BLaER1 (cell line): ENCODE measurements at regions not wholly inside any gene's neighbourhood (a gene's known extent, or its start where the extent isn't known, plus 50 kb on each side); places are given as distances from the start of the nearest gene placed in this dataset.

ENCODE experiments used
- H3K27ac ChIP-seq: shearing (Covaris generic); formaldehyde crosslinking; 2 replicates; pipeline ENCODE4 v1.8.1; 2022
- H3K27me3 ChIP-seq: shearing (Covaris generic); formaldehyde crosslinking; 2 replicates; pipeline ENCODE4 v1.8.1; 2022
- H3K36me3 ChIP-seq: shearing (Covaris generic); formaldehyde crosslinking; 2 replicates; pipeline ENCODE4 v1.8.1; 2022
- H3K4me1 ChIP-seq: shearing (Covaris generic); formaldehyde crosslinking; 2 replicates; pipeline ENCODE4 v1.8.1; 2022
- H3K4me2 ChIP-seq: shearing (Covaris generic); formaldehyde crosslinking; 2 replicates; pipeline ENCODE4 v1.8.1; 2022
- H3K4me3 ChIP-seq: shearing (Covaris generic); formaldehyde crosslinking; 2 replicates; pipeline ENCODE4 v1.8.1; 2022
- H3K9ac ChIP-seq: shearing (Covaris generic); formaldehyde crosslinking; 2 replicates; pipeline ENCODE4 v1.8.1; 2022
- H3K9me3 ChIP-seq: shearing (Covaris generic); formaldehyde crosslinking; 2 replicates; pipeline ENCODE4 v1.8.1; 2022
- H4K20me1 ChIP-seq: shearing (Covaris generic); formaldehyde crosslinking; 2 replicates; pipeline ENCODE4 v1.8.1; 2022
- Cebpa-rat ChIP-seq: shearing (Covaris generic); IDR thresholded peaks from 2 replicates; pipeline ENCODE4 v1.8.1; 2022

- H3K4me2 ChIP-seq, result no peak overlapping the region
- H3K27ac ChIP-seq, result no peak overlapping the region
- no peaks in the 10 kb centered on the region for H3K27me3 ChIP-seq
Measured at GRCh38 chr21:15224346-15225086, 159.7 kb upstream of the NRIP1 start.

DNA sequence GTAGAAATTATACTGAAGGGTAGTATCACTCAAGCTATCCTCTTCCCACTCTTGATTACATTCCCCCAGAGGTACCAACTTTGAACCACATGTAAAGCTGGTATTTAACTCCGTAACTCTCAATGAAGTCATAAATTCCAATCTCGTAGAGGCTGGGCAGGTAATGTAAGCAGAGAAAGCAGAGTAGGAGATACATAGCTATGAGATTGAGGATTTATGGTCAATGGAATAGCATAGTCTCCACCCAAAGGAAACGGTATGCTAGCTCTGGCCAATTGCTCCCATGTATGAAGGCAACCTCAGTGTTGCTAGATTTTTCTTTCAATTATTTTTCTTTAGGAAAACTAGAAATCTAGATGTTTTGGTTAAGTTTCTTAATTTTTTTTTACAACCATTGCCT is 163.1 kb upstream of the NRIP1 start:
- TF ChIP-seq Cebpa-rat, result no peak
- Histone ChIP-seq H4K20me1 (no peaks in the 10 kb centered on the region), H3K27me3 (no peaks in the 10 kb centered on the region), H3K4me2 (no peak overlapping the region), H3K4me1 (no peaks in the 10 kb centered on the region), H3K4me3 (no peak overlapping the region), H3K9me3 (peaks cover 13% of the 10 kb centered on the region; the same call in 1 of the 2 replicates), H3K36me3 (no peaks in the 10 kb centered on the region), H3K27ac (no peak overlapping the region), H3K9ac (no peak overlapping the region)

More at GRCh38 chr21:15224346-15225086, 159.7 kb upstream of the NRIP1 start:
- Histone ChIP-seq H4K20me1 (no peaks in the 10 kb centered on the region), H3K36me3 (no peaks in the 10 kb centered on the region), H3K4me3 (no peak overlapping the region), H3K9me3 (0 out of 2 replicates have a peak, but pooled peaks cover 8% of the 10 kb centered on the region), H3K4me1 (peaks cover 19% of the 10 kb centered on the region), H3K9ac (no peak overlapping the region)
- TF ChIP-seq Cebpa-rat, result no peak

GRCh38 chr21:15229390-15229789 is 164.6 kb upstream of the NRIP1 start:
- no peaks in the 10 kb centered on the region for H3K4me1 ChIP-seq
- no peak overlapping the region for H3K4me3 ChIP-seq
- peaks cover 12% of the 10 kb centered on the region; the same call in 1 of the 2 replicates for H3K9me3 ChIP-seq
- no peak overlapping the region for H3K9ac ChIP-seq
- TF ChIP-seq Cebpa-rat, result no peak
- H4K20me1 ChIP-seq, result no peaks in the 10 kb centered on the region
- no peak overlapping the region for H3K4me2 ChIP-seq
- H3K27me3 ChIP-seq, result no peaks in the 10 kb centered on the region
- no peak overlapping the region for H3K27ac ChIP-seq
- no peaks in the 10 kb centered on the region for H3K36me3 ChIP-seq

DNA sequence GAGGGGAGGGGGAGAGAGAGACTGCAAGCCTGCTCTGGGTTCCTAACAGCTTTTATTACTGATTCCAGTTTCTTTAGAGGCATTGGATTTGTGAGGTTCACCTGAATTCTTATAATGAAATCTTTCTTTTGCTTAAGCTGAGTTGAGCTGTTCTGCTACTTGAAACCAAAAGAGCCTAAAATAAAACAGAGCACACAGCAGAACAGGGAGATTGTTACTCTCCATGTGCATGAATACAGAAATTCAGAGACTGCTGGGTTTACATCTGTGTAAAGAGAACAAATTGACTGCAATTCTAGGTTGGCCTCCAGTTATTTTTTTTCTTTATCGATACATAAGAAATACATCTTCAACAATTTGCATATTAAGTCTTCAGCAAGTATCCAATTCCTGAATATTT is 168.8 kb upstream of the NRIP1 start:
- H3K4me1 ChIP-seq, result no peaks in the 10 kb centered on the region
- no peaks in the 10 kb centered on the region for H4K20me1 ChIP-seq
- H3K4me3 ChIP-seq, result no peak overlapping the region
- H3K27me3 ChIP-seq, result no peaks in the 10 kb centered on the region
- no peak overlapping the region for H3K27ac ChIP-seq
- H3K9me3 ChIP-seq, result peaks cover 9% of the 10 kb centered on the region; the same call in 1 of the 2 replicates
- H3K9ac ChIP-seq, result no peak overlapping the region
- H3K36me3 ChIP-seq, result no peaks in the 10 kb centered on the region
- TF ChIP-seq Cebpa-rat, result no peak
- H3K4me2 ChIP-seq, result no peak overlapping the region

DNA sequence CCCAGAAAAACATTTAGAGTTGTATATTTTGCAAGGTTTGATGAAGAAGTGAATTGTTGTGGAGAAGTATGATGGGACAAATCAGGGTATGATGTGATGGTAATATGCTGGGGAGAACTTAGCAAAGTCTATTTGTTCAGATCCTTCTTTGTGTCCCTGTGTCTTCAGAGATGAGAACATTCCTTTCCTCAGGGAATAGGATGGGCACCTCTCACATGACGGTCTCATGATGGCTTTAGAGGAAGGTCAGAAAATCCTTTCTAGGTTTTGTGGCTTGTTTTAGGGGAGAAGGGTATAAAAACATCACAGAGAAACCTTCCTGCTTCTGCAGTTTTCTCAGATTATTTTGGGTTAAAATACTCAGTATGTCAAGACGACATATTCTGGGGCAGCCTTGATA is 171.3 kb upstream of the NRIP1 start:
- Histone ChIP-seq H4K20me1 (no peaks in the 10 kb centered on the region), H3K27me3 (no peaks in the 10 kb centered on the region), H3K36me3 (no peaks in the 10 kb centered on the region), H3K4me3 (no peak overlapping the region), H3K4me1 (no peaks in the 10 kb centered on the region), H3K9me3 (0 out of 2 replicates have a peak, but pooled peaks cover 4% of the 10 kb centered on the region), H3K4me2 (no peak overlapping the region), H3K27ac (no peak overlapping the region), H3K9ac (no peak overlapping the region)
- no peak for TF ChIP-seq Cebpa-rat

GRCh38 chr21:15240848-15241247 is 176.0 kb upstream of the NRIP1 start:
- Histone ChIP-seq H3K9ac (no peak overlapping the region), H3K4me2 (no peak overlapping the region), H3K4me3 (no peak overlapping the region), H3K27me3 (no peaks in the 10 kb centered on the region), H3K4me1 (no peaks in the 10 kb centered on the region), H3K27ac (no peak overlapping the region), H4K20me1 (no peaks in the 10 kb centered on the region), H3K36me3 (no peaks in the 10 kb centered on the region), H3K9me3 (no peaks in the 10 kb centered on the region)
- TF ChIP-seq Cebpa-rat, result no peak

DNA sequence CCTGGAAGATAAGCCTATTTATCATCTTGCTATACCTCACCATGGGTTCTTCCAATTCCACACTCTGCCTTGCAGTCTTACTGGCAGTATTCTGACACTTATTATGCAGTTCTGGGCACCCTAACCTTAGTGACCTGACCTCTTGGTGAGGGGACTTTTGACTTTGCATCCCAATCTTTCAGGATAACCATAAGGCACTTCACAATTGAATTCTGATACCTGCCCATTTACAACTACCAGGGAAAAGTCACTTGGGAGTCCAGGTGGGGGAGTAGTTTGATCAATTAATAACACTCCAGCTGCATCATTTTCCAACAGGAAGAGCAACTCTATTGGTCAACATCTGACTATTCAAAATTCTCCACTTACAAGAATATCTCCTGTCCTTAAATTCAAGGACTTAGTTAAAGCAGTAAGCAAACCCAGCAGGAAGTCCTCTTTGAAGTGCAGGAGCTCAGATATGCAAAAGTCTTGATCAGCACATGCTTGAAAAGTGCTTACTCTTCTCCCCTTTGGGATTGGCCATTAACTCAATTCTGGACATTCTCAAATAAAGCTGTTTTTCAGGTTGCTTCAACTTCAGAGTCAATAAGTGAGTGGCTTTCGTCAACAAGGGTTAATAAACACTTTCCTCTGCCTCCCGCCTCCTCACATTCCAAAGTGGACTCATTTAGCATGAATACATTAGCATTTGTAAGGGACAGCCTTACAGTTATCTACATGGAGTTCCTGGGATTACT is 177.4 kb upstream of the NRIP1 start:
- Histone ChIP-seq H3K36me3 (no peaks in the 10 kb centered on the region), H3K4me2 (no peak overlapping the region), H4K20me1 (no peaks in the 10 kb centered on the region), H3K27ac (no peak overlapping the region), H3K4me1 (no peaks in the 10 kb centered on the region), H3K9me3 (no peaks in the 10 kb centered on the region), H3K4me3 (no peak overlapping the region), H3K9ac (no peak overlapping the region), H3K27me3 (no peaks in the 10 kb centered on the region)
- no peak for TF ChIP-seq Cebpa-rat

GRCh38 chr21:15242906-15243305 is 178.1 kb upstream of the NRIP1 start:
- Histone ChIP-seq H4K20me1 (no peaks in the 10 kb centered on the region), H3K9ac (no peak overlapping the region), H3K27me3 (no peaks in the 10 kb centered on the region), H3K4me1 (no peaks in the 10 kb centered on the region), H3K36me3 (no peaks in the 10 kb centered on the region), H3K9me3 (no peaks in the 10 kb centered on the region), H3K4me2 (no peak overlapping the region), H3K27ac (no peak overlapping the region), H3K4me3 (no peak overlapping the region)
- TF ChIP-seq Cebpa-rat, result no peak

DNA sequence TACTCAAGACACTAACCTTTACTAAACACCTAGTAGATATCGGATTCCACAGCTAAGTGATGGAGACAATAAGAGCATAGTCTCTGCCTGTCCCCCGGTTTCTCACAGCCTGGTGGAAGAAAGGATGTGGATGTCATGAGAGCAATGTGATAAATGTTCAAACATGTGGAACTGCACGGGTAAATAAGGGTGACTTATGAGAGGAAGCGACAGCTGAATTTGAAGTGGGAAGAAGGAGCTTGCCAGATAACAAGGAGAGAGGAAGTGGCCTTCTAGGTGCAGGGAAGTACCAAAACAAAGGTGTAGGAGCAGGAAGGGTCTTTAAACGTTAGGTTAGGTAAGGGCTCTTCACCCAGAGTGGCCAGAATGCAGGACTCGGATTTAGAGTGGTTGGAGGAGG is 178.6 kb upstream of the NRIP1 start:
- Histone ChIP-seq H3K27ac (no peak overlapping the region), H3K4me2 (no peak overlapping the region), H3K9me3 (no peaks in the 10 kb centered on the region), H3K4me1 (no peaks in the 10 kb centered on the region), H3K4me3 (no peak overlapping the region), H3K36me3 (no peaks in the 10 kb centered on the region), H3K9ac (no peak overlapping the region), H3K27me3 (no peaks in the 10 kb centered on the region), H4K20me1 (no peaks in the 10 kb centered on the region)
- TF ChIP-seq Cebpa-rat, result no peak

DNA sequence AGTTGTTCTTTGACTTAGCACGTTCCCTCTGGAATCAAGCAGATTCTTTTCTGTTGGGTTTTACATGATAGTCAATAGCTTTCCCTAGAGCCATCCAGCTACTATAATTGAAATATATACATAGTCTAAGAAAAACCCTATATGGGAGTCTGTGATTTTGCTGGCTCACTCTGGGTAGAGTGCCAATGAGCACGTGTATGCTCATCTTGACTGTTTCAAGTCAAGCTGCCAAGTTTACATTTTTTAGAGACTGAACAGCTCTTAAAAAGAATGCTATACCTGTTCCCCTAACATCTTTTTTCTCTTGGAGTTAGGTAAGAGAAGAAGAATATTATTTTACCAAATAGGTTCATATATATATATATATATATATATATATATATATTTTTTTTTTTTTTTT is 182.8 kb upstream of the NRIP1 start:
- no peaks in the 10 kb centered on the region for H3K4me1 ChIP-seq
- no peak overlapping the region for H3K27ac ChIP-seq
- no peaks in the 10 kb centered on the region for H3K36me3 ChIP-seq
- no peak overlapping the region for H3K4me3 ChIP-seq
- no peaks in the 10 kb centered on the region for H3K27me3 ChIP-seq
- no peak overlapping the region for H3K4me2 ChIP-seq
- H3K9me3 ChIP-seq, result no peaks in the 10 kb centered on the region
- no peak for TF ChIP-seq Cebpa-rat
- no peak overlapping the region for H3K9ac ChIP-seq
- no peaks in the 10 kb centered on the region for H4K20me1 ChIP-seq
